Stimulated activated naive B cell treated with anti-CD40 and anti-IgM and Interleukin-4, amounts not matched to agents 10 μg/mL and 1 μg/mL and 100 μg/mL, for 72 hours (primary cell): ENCODE measurements at regions not wholly inside any gene's neighbourhood (a gene's known extent, or its start where the extent isn't known, plus 50 kb on each side); places are given as distances from the start of the nearest gene placed in this dataset.

Experiments used
- ATAC-seq, 2 donors: fragments of 150-1000 bp; cut with Tn5 transposase; replicated peaks; 2 replicates each; pipeline ENCODE4 v1.10.0; 2021; ENCODE audit warnings: moderate library complexity in 1 of 2
- DNase-seq: peaks from one replicate; pipeline ENCODE4 v3.0.0; 2021
- H3K27ac Mint-ChIP-seq: one replicate; pipeline ENCODE4 v1.8.0; 2022; ENCODE audit warnings: mild to moderate bottlenecking, mixed read lengths
- H3K27me3 Mint-ChIP-seq, 2 donors: one replicate each; pipeline ENCODE4 v1.8.0; 2022; ENCODE audit warnings: mixed read lengths in 2 of 2
- H3K36me3 Mint-ChIP-seq, 2 donors: one replicate each; pipeline ENCODE4 v1.8.0; 2022; ENCODE audit warnings: mixed read lengths in 2 of 2, mild to moderate bottlenecking in 1 of 2
- H3K4me1 Mint-ChIP-seq, 2 donors: one replicate each; pipeline ENCODE4 v1.8.0; 2022; ENCODE audit warnings: mixed read lengths in 2 of 2, mild to moderate bottlenecking in 1 of 2
- H3K4me3 Mint-ChIP-seq, 2 donors: one replicate each; pipeline ENCODE4 v1.8.0; 2022; ENCODE audit warnings: mild to moderate bottlenecking in 2 of 2, mixed read lengths in 2 of 2, moderate library complexity in 1 of 2
- H3K9me3 Mint-ChIP-seq, 2 donors: one replicate each; pipeline ENCODE4 v1.8.0; 2022; ENCODE audit warnings: mixed read lengths in 2 of 2, mild to moderate bottlenecking in 1 of 2

DNA sequence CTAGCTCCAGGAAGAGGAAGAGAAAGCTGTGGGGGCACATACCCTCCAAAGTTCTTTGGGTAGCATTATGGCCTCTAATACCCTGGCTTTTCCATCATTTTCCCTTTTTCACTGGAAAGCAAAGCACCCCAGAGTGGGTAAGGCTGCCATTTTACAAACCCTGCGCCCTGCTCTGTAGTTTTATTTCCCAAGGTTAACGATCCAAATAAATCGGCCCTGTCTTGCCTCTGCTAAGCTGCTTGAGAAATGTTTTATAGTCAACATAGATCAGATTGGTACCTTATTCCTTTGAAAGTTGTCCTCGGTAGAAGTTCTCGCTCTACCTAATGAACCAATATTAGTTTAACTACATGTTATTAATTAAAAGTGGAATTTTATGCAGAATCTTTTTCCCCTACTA lies 328.2 kb downstream of the NPIPA8 start:
- peaks cover 0 to 3% of the 10 kb centered on the region in 2 donors for H3K9me3 Mint-ChIP-seq
- no peak overlapping the region for H3K4me3 Mint-ChIP-seq
- no peaks in the 10 kb centered on the region for H3K4me1 Mint-ChIP-seq
- ATAC-seq (no peak), DNase-seq (no peak)
- H3K27me3 Mint-ChIP-seq, result peaks cover 0 to 6% of the 10 kb centered on the region in 2 donors
- H3K27ac Mint-ChIP-seq, result no peak overlapping the region
- H3K36me3 Mint-ChIP-seq, result no peaks in the 10 kb centered on the region

DNA sequence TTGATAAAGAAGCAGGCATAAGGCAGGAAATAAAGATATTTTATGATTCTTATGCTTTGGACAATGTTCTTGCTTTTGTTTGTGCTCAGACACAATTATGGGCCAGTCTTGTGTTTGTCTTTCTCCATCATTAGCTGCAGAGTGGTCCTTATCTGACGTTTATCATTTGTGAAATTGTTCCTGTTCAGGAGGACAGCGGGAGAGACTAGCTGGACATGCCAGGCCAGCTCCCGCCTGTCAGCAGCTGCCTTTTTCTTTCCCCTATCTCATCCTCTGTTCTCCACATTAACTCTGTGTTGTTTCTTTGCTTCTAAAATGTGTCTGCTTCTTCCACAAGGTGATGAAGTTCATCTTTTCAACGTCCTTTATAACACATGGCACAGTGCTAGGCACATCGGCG lies 333.5 kb downstream of the NPIPA8 start:
- H3K4me1 Mint-ChIP-seq, result no peaks in the 10 kb centered on the region
- H3K4me3 Mint-ChIP-seq, result no peak overlapping the region
- H3K9me3 Mint-ChIP-seq, result no peaks in the 10 kb centered on the region
- DNase-seq, result no peak
- no peak overlapping the region for H3K27ac Mint-ChIP-seq
- H3K27me3 Mint-ChIP-seq, result no peaks in the 10 kb centered on the region
- no peak for ATAC-seq
- H3K36me3 Mint-ChIP-seq, result no peaks in the 10 kb centered on the region

DNA sequence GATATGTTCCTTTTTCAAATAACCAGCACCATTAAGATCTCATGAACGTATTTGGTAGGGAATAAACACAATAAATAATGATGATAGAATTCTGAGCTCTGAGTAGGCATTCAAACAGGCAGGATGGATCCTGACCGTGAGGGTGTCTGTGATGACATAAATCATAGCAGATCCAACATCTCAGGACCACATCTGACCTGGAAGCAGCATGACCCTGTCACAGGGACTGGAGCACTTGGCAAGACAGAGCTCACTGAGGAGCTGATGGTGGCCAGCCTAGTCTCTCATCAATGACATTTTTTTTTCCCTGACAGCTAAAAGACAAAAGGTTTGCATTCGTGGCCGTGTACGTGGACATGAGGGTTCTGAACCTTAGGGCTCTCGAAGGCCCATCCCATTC lies 337.5 kb downstream of the NPIPA8 start:
- no peaks in the 10 kb centered on the region for H3K4me1 Mint-ChIP-seq
- H3K4me3 Mint-ChIP-seq, result no peak overlapping the region
- H3K27ac Mint-ChIP-seq, result no peak overlapping the region
- H3K36me3 Mint-ChIP-seq, result no peaks in the 10 kb centered on the region
- ATAC-seq (no peak), DNase-seq (no peak)
- peaks cover 4 to 9% of the 10 kb centered on the region in 2 donors for H3K27me3 Mint-ChIP-seq
- no peaks in the 10 kb centered on the region for H3K9me3 Mint-ChIP-seq

DNA sequence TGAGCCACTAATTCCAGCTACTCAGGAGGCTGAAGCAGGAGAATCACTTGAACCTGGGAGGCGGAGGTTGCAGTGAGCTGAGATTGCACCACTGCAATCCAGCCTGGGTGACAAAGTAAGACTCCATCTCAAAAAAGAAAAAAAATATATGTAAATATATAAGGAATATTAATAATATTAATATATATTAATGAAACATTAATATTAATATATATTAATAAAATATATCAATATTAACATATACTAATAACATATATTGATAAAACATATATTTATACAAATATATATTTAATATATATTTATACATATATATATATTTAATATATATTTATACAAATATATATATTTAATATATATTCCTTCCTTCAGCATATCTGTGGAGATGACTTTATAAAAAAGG lies 338.0 kb downstream of the NPIPA8 start:
- Mint-ChIP-seq H3K27me3 (peaks cover 5 to 9% of the 10 kb centered on the region in 2 donors), H3K9me3 (no peaks in the 10 kb centered on the region), H3K27ac (no peak overlapping the region), H3K4me3 (no peak overlapping the region), H3K36me3 (no peaks in the 10 kb centered on the region), H3K4me1 (no peaks in the 10 kb centered on the region)
- no peak for DNase-seq
- no peak for ATAC-seq

DNA sequence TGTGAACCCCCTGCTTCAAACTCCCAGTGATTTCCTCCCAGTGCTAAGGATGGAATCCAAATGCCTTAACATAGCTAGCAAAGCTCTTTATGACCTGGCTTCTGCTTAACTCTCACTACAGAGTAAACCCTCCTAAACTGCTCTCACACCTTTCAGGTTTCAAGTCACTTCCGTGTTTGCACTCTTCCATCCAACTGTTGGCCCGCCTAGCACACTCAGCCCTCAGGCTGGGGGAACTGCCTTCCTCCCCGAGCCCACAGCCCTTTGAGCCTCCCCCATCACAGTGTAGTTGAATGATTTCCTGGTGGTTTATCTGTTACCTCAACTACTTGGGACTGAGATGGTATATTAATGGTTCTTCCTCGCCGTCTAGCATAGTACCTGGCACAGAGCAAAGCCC lies 342.5 kb downstream of the NPIPA8 start:
- H3K27me3 Mint-ChIP-seq, result peaks cover 17 to 30% of the 10 kb centered on the region in 2 donors
- peaks cover 0 to 3% of the 10 kb centered on the region in 2 donors for H3K9me3 Mint-ChIP-seq
- H3K27ac Mint-ChIP-seq, result no peak overlapping the region
- no peaks in the 10 kb centered on the region for H3K36me3 Mint-ChIP-seq
- H3K4me3 Mint-ChIP-seq, result no peak overlapping the region
- DNase-seq (no peak), ATAC-seq (no peak)
- H3K4me1 Mint-ChIP-seq, result no peaks in the 10 kb centered on the region

DNA sequence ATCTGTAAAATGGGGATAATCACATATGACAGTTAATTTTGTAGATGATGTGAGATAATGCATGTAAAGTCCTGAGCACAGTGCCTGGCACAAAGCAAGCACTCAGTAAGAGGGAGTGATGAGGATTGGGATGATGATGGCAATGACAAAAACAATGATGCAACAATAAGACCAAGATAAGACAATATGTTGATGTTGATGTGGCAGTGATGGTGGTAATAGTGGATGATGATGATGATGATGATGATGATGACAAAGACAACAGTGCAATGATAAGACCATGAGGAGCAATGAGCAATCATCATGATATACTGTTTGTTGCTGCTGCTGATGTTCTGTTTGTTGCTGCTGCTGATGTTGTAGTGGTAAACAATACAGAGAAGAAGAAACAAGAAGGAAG lies 344.1 kb downstream of the NPIPA8 start:
- ATAC-seq (no peak), DNase-seq (no peak)
- no peak overlapping the region for H3K4me3 Mint-ChIP-seq
- H3K4me1 Mint-ChIP-seq, result no peaks in the 10 kb centered on the region
- peaks cover 0 to 3% of the 10 kb centered on the region in 2 donors for H3K9me3 Mint-ChIP-seq
- H3K36me3 Mint-ChIP-seq, result no peaks in the 10 kb centered on the region
- peaks cover 17 to 30% of the 10 kb centered on the region in 2 donors for H3K27me3 Mint-ChIP-seq
- no peak overlapping the region for H3K27ac Mint-ChIP-seq

DNA sequence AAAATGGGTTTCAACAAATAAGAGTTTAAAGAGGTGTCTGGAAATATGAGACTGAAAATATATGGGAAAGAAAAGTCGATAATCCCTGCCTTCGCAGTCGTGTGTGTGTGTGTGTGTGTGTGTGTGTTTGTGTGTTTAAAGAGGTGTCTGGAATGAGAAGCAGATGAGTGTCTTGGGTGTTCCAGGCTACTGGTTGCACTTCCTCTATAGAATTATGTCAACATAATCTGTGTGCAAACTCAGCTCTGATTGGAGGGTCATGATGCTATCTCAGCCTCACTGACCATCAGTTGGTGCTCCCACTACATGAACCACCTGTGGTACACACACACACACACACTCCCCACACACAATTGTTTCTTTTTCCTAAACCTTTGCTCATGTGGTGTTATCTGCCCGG lies 347.3 kb downstream of the NPIPA8 start:
- Mint-ChIP-seq H3K36me3 (no peaks in the 10 kb centered on the region), H3K27ac (no peak overlapping the region), H3K4me3 (no peak overlapping the region), H3K4me1 (no peaks in the 10 kb centered on the region), H3K27me3 (peaks cover 16 to 30% of the 10 kb centered on the region in 2 donors), H3K9me3 (peaks cover 0 to 3% of the 10 kb centered on the region in 2 donors)
- DNase-seq (no peak), ATAC-seq (no peak)

DNA sequence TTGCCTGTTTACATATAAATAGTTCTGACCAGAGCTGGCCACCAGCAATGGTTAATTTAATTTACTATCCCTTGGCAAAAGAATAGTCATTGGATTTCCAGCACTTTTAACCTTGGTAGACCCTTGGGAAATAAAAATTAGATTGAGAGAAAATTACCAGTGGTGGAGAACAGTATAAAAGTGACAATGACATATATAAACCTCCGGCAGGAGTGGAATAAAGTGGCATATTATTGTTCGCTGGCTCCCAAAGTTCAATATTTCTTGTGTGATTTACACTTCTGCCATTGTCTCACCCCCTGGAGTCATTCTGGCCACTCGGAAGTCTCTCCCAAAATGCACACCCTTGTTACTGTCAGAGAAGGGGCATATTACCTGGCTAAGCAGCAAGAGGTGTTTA lies 347.7 kb downstream of the NPIPA8 start:
- DNase-seq (no peak), ATAC-seq (no peak)
- H3K4me1 Mint-ChIP-seq, result no peaks in the 10 kb centered on the region
- H3K27me3 Mint-ChIP-seq, result peaks cover 12 to 34% of the 10 kb centered on the region in 2 donors
- H3K4me3 Mint-ChIP-seq, result no peak overlapping the region
- no peaks in the 10 kb centered on the region for H3K36me3 Mint-ChIP-seq
- H3K27ac Mint-ChIP-seq, result no peak overlapping the region
- peaks cover 0 to 3% of the 10 kb centered on the region in 2 donors for H3K9me3 Mint-ChIP-seq

DNA sequence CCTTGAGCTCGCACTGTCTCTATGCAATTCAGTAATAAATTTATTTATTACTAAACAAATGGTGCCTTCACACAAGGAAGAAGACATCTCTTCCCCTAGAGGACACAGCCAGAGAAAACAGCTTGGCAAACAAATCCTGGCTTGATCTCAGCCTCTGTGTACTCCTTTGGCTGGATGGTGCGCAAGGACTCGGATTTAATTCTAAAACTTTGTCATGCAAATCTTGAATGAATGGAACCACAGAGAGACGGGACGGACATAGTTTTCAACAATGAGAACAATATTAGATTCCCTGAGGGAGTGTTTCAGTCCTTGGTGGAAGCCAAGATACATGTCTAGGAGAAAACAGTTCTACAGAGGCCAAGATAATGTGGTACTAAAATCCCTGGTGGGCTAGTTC lies 349.5 kb downstream of the NPIPA8 start:
- Mint-ChIP-seq H3K9me3 (no peaks in the 10 kb centered on the region), H3K27me3 (peaks cover 6 to 23% of the 10 kb centered on the region in 2 donors), H3K27ac (no peak overlapping the region), H3K36me3 (no peaks in the 10 kb centered on the region), H3K4me3 (no peak overlapping the region), H3K4me1 (no peaks in the 10 kb centered on the region)
- no peak for DNase-seq
- ATAC-seq, result no peak

DNA sequence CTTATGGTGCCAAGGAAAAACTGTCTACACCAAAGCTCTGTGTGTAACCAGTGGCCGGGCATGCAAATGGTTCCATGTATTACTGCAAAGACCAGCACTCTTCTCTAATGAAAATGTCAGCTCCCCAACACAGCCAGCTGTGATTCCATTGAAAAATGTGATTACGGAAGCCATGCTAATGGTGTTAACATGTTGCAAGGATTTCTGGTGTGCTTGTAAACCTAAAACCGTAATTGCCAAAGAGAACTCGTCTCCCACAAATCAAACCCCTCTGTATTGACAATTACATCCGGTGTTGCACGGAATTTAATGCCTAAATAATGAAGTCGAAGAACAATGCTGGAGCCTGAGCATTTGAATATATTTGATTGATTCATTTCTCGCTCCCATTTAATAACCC lies 351.7 kb downstream of the NPIPA8 start:
- DNase-seq, result no peak
- H3K27ac Mint-ChIP-seq, result no peak overlapping the region
- H3K36me3 Mint-ChIP-seq, result no peaks in the 10 kb centered on the region

DNA sequence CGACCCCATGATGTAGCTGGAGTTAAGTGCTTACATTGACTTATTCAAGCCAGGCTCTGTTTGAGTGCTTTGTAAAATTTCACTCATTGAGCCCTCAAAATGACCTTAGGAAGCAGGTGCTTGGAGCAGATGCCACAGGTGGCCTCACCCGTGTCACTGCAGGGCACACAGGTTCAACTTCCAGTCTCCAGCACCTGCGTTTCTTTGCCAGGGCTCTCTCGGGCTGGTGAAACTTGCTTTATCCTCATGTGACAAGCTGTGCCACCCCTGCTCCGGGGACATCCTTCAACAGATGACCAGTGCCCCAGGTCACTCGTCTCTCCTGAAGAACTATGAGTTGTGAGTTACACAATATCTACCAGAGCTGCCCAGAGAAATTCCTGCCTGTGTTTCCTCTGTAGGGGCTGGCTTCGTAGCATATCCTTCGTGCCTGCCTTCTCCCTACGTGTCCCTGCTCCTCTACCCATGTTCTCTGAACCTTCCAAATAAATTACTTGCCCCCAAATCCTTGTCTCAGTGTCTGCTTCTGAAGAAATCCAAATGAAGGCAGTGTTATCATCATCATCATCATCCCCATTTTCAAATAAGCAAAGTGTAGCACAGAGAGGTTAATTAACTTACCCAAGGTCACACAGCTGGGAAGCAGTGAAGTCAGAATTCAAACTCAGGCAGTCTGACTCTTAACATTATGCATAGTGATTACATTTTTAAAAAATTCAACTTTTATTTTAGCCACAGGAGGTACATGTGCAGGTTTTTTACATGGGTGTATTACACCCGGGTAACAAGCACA lies 352.5 kb downstream of the NPIPA8 start:
- Mint-ChIP-seq H3K36me3 (no peaks in the 10 kb centered on the region), H3K9me3 (peaks cover 0 to 2% of the 10 kb centered on the region in 2 donors), H3K27me3 (peaks cover 6 to 12% of the 10 kb centered on the region in 2 donors), H3K4me1 (no peaks in the 10 kb centered on the region), H3K4me3 (no peak overlapping the region), H3K27ac (no peak overlapping the region)
- no peak for DNase-seq
- ATAC-seq, result no peak

More for the DNA sequence above, 351.7 kb downstream of the NPIPA8 start:
- H3K27me3 Mint-ChIP-seq, result peaks cover 0 to 18% of the 10 kb centered on the region in 2 donors
- H3K4me3 Mint-ChIP-seq, result no peak overlapping the region
- H3K9me3 Mint-ChIP-seq, result no peaks in the 10 kb centered on the region
- no peak for ATAC-seq
- H3K4me1 Mint-ChIP-seq, result no peaks in the 10 kb centered on the region

DNA sequence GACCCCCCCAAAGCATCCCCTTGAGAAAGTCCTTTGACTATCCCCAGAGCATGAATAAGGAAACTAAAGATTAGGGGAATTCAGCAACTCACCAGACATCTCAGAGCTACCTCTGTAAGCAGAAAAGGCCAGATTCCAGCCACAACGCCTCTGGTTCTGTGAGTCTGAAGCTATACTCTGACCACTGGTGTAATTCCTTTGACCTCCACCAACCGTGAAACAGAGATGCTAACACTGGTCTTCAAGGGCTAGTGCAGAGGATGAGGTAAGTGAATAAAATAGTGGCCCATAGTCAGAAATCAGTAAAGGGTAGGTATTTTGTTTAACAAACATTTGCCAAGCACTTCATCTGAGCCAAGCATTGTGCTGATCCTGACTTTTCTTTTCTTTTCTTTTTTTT lies 353.4 kb downstream of the NPIPA8 start:
- ATAC-seq (no peak), DNase-seq (no peak)
- Mint-ChIP-seq H3K27me3 (peaks cover 6 to 12% of the 10 kb centered on the region in 2 donors), H3K36me3 (no peaks in the 10 kb centered on the region), H3K4me3 (no peak overlapping the region), H3K27ac (no peak overlapping the region), H3K9me3 (peaks cover 4% of the 10 kb centered on the region in 2 donors), H3K4me1 (no peaks in the 10 kb centered on the region)

DNA sequence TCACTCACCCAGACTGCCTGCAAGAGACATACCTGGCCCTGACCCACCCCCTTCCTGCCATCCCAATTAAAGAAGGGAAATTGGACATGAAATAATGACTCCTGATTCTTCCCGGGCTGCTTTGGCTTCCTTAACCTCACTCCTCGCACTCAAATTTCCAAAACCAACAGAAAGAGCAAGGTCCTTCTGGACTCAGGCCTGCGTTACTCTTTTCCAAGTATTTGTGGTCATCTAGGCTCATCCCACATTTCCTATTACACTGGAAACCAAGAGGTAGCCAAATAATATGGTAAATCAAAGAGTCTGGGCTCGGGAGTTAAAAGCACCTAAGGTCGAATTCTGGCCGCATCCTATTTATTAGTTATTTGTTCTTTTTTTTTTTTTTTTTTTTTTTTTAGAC lies 359.3 kb downstream of the NPIPA8 start:
- no peak for ATAC-seq
- Mint-ChIP-seq H3K9me3 (peaks cover 4 to 5% of the 10 kb centered on the region in 2 donors), H3K27me3 (peaks cover 0 to 7% of the 10 kb centered on the region in 2 donors), H3K4me1 (no peaks in the 10 kb centered on the region), H3K4me3 (no peak overlapping the region), H3K36me3 (no peaks in the 10 kb centered on the region), H3K27ac (no peak overlapping the region)
- DNase-seq, result no peak

DNA sequence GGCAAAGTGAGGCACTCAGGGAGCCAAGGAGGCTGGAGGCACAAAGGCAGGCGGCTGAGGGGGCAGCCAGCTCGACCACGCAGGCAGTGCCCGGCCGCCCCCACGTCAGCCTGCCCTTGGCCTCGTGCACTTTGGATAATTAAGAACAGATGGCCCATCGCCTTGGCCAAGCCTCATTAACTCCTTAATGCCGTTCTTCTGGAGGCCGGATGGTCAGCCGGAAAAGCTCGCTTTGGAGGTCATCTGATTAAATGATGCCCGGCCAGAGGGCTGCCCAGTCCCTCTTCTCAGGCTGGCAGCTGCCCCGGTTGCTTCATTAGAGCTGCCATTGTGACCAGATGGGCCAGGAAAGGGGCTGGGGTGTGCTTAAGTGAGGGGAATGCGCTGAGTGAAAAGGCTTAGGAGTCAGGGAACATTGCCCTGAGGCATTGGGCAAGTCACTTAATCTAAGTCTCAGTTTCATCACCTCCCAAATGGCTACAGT lies 364.0 kb downstream of the NPIPA8 start:
- DNase-seq, result no peak
- Mint-ChIP-seq H3K4me3 (no peak overlapping the region), H3K36me3 (no peaks in the 10 kb centered on the region), H3K27me3 (peaks cover 0 to 8% of the 10 kb centered on the region in 2 donors), H3K9me3 (peaks cover 2 to 3% of the 10 kb centered on the region in 2 donors), H3K27ac (no peak overlapping the region), H3K4me1 (no peaks in the 10 kb centered on the region)
- no peak for ATAC-seq

DNA sequence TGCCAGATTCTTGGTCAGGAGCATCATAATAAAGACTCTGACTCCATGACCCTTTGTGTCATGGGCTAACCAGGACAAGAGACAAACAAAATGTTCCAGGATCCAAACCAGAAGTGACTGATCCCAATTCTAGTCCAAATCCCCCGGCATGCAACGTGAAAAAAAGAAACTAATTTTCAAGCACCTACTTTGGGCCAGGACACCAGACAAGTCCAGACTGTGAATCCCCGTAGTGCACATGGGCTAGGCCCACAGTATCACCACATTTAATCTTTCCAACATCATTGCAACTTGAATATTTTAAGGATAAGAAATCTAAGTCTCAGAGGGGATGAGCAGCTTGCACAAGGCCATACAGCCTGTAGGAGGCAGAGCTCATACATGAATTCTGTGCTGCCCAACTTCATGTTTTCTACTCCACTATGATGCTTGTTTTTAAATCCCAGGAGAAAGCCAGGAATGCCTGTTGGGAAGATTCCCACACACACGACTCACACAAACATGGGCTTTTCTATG lies 365.7 kb downstream of the NPIPA8 start:
- H3K27ac Mint-ChIP-seq, result no peak overlapping the region

More for the DNA sequence above, 365.7 kb downstream of the NPIPA8 start:
- Mint-ChIP-seq H3K4me1 (no peaks in the 10 kb centered on the region), H3K27me3 (peaks cover 0 to 8% of the 10 kb centered on the region in 2 donors), H3K9me3 (peaks cover 2 to 3% of the 10 kb centered on the region in 2 donors), H3K4me3 (no peak overlapping the region), H3K36me3 (no peaks in the 10 kb centered on the region)
- DNase-seq (no peak), ATAC-seq (no peak)
